ENCODE measurements at regions not wholly inside any gene's neighbourhood (a gene's known extent, or its start where the extent isn't known, plus 50 kb on each side); places are given as distances from the start of the nearest gene placed in this dataset.

GRCh38 chr10:118920206-118920605, 109.3 kb upstream of the NANOS1 start:
- dilution Hi-C loops (cut with MboI; ENCODE audit: extremely low pct_ligation_motif_present, low sequenced_read_pairs) = no loop called here
- H2AFZ ChIP-seq (ENCODE audit: control insufficient read depth, low read length) = no peak overlapping the region
- H3K27ac ChIP-seq (ENCODE audit: control insufficient read depth, insufficient read depth, low read length) = no peak overlapping the region
- FAIRE-seq = no peak
- H3K4me1 ChIP-seq (ENCODE audit: control insufficient read depth, extremely low read depth, insufficient read depth, low read length) = no peaks in the 10 kb centered on the region
- no peaks in the 10 kb centered on the region for H3K27me3 ChIP-seq (ENCODE audit: control insufficient read depth, extremely low read depth, insufficient read depth, low read length)
- H3K79me2 ChIP-seq (ENCODE audit: control insufficient read depth, insufficient read depth, low read length) = no peaks in the 10 kb centered on the region
- no peaks in the 10 kb centered on the region for H4K20me1 ChIP-seq (ENCODE audit: control insufficient read depth, extremely low read depth, insufficient read depth, low read length)
- TF ChIP-seq EZH2 (IDR thresholded peaks at IDR 0.05; ENCODE audit: low read length) = no peak
- TF ChIP-seq, protein P1, sequence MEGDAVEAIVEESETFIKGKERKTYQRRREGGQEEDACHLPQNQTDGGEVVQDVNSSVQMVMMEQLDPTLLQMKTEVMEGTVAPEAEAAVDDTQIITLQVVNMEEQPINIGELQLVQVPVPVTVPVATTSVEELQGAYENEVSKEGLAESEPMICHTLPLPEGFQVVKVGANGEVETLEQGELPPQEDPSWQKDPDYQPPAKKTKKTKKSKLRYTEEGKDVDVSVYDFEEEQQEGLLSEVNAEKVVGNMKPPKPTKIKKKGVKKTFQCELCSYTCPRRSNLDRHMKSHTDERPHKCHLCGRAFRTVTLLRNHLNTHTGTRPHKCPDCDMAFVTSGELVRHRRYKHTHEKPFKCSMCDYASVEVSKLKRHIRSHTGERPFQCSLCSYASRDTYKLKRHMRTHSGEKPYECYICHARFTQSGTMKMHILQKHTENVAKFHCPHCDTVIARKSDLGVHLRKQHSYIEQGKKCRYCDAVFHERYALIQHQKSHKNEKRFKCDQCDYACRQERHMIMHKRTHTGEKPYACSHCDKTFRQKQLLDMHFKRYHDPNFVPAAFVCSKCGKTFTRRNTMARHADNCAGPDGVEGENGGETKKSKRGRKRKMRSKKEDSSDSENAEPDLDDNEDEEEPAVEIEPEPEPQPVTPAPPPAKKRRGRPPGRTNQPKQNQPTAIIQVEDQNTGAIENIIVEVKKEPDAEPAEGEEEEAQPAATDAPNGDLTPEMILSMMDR (optimal IDR thresholded peaks at IDR 0.05 in 1 of 3, IDR thresholded peaks at IDR 0.05 in 1 of 3, conservative IDR thresholded peaks at IDR 0.05 in 1 of 3; ENCODE audit: extremely low read depth in 1 of 3, insufficient read depth in 2 of 3, low read length in 3 of 3) = no peak
- no peak overlapping the region for H3K9ac ChIP-seq (ENCODE audit: control insufficient read depth, extremely low read depth, insufficient read depth, low read length)
- H3K36me3 ChIP-seq (ENCODE audit: control insufficient read depth in 2 of 2, extremely low read depth in 1 of 2, insufficient read depth in 2 of 2, low read length in 2 of 2) = no peaks in the 10 kb centered on the region
- H3K4me2 ChIP-seq (ENCODE audit: control insufficient read depth, extremely low read depth, insufficient read depth, low read depth, low read length) = no peak overlapping the region
- DNase-seq (ENCODE audit: low read depth, low spot score) = no peak
- H3K4me3 ChIP-seq (ENCODE audit: control insufficient read depth in 2 of 3, extremely low read depth in 1 of 3, insufficient read depth in 2 of 3, low read depth in 1 of 3, low read length in 3 of 3) = no peak overlapping the region
- H3K9me1 ChIP-seq (ENCODE audit: control insufficient read depth, extremely low read depth, insufficient read depth, low read length) = no peaks in the 10 kb centered on the region
- no peaks in the 10 kb centered on the region for H3K9me3 ChIP-seq (ENCODE audit: control insufficient read depth, low read depth, low read length)

DNA sequence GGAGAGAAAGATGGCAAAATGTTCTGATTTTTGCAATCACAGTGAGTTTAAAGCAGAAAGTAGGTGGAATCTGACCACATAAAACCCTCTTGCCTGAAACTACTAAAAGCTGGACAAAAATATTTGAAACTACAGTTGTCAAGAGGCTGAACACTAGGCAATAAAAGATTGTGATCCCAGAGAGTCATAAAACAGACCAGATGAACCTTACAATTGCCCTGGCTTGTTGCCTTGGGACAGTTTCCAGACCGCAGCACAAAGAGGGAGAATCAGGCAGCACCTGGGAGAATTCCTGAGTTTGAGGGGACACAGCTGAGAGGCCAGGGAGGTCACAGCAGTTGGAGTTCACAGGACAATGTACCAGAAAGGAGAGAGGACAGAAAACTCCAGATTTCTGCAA, 107.3 kb upstream of the NANOS1 start:
- no peak overlapping the region for H3K9ac ChIP-seq (ENCODE audit: control insufficient read depth, extremely low read depth, insufficient read depth, low read length)
- DNase-seq (ENCODE audit: low read depth, low spot score) = no peak
- H4K20me1 ChIP-seq (ENCODE audit: control insufficient read depth, extremely low read depth, insufficient read depth, low read length) = no peaks in the 10 kb centered on the region
- no peaks in the 10 kb centered on the region for H3K36me3 ChIP-seq (ENCODE audit: control insufficient read depth in 2 of 2, extremely low read depth in 1 of 2, insufficient read depth in 2 of 2, low read length in 2 of 2)
- no peak overlapping the region for H2AFZ ChIP-seq (ENCODE audit: control insufficient read depth, low read length)
- no peak for FAIRE-seq
- no peak for TF ChIP-seq EZH2 (IDR thresholded peaks at IDR 0.05; ENCODE audit: low read length)
- TF ChIP-seq, protein P1 (optimal IDR thresholded peaks at IDR 0.05 in 1 of 3, IDR thresholded peaks at IDR 0.05 in 1 of 3, conservative IDR thresholded peaks at IDR 0.05 in 1 of 3; ENCODE audit: extremely low read depth in 1 of 3, insufficient read depth in 2 of 3, low read length in 3 of 3) = no peak
- no peaks in the 10 kb centered on the region for H3K4me1 ChIP-seq (ENCODE audit: control insufficient read depth, extremely low read depth, insufficient read depth, low read length)
- H3K27ac ChIP-seq (ENCODE audit: control insufficient read depth, insufficient read depth, low read length) = no peak overlapping the region
- dilution Hi-C loops (cut with MboI; ENCODE audit: extremely low pct_ligation_motif_present, low sequenced_read_pairs) = no loop called here
- no peaks in the 10 kb centered on the region for H3K9me1 ChIP-seq (ENCODE audit: control insufficient read depth, extremely low read depth, insufficient read depth, low read length)
- H3K79me2 ChIP-seq (ENCODE audit: control insufficient read depth, insufficient read depth, low read length) = no peaks in the 10 kb centered on the region
- H3K9me3 ChIP-seq (ENCODE audit: control insufficient read depth, low read depth, low read length) = no peaks in the 10 kb centered on the region
- no peak overlapping the region for H3K4me3 ChIP-seq (ENCODE audit: control insufficient read depth in 2 of 3, extremely low read depth in 1 of 3, insufficient read depth in 2 of 3, low read depth in 1 of 3, low read length in 3 of 3)
- H3K4me2 ChIP-seq (ENCODE audit: control insufficient read depth, extremely low read depth, insufficient read depth, low read depth, low read length) = no peak overlapping the region
- no peaks in the 10 kb centered on the region for H3K27me3 ChIP-seq (ENCODE audit: control insufficient read depth, extremely low read depth, insufficient read depth, low read length)

All from keratinocyte (primary cell).